ENCODE measurements at regions not wholly inside any gene's neighbourhood (a gene's known extent, or its start where the extent isn't known, plus 50 kb on each side); places are given as distances from the start of the nearest gene placed in this dataset.
"Not testable (repeated sequence)": the region's sequence is repeated elsewhere in the genome, so short reads cannot be mapped to it uniquely, and the experiment has no call there.

DNA sequence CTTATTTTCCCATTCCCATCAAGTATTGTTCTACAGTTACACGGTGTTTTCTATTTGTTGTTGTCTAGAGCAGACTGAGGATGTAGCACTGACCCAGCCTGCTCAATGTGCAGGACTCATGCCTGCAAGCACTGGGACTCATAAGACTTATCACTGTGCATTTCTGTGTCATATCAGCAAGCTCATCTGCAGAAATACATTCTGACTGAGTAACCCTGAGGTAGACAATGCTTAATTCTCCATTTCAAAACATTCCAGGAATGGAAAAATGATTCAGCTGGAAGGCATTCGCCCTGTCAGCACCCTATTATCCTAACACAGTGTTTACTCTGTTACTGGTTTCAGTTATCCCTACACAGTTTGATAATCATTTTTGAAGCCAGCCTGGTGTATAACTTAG, 2506.4 kb downstream of the PCDH9 start:
- no peak for DNase-seq

DNA sequence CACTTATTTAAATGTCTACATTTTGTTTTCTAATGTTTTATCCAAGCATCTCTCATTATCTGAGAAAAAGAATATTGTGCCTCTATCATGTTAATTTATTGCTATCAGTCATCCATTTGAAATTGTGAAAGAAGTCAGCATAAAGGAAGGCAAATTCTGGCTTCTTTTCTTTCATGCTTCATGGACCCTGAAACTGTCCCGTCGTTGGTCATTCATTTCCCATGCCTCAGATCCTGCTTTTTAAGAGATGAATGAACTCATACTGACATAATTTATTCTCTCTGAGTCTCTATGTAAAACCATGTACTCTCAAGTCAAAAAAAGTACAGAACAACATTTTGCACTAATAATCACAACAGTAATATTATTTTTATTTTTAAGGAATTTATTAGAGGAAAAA, 2512.0 kb downstream of the PCDH9 start:
- DNase-seq, result no peak

DNA sequence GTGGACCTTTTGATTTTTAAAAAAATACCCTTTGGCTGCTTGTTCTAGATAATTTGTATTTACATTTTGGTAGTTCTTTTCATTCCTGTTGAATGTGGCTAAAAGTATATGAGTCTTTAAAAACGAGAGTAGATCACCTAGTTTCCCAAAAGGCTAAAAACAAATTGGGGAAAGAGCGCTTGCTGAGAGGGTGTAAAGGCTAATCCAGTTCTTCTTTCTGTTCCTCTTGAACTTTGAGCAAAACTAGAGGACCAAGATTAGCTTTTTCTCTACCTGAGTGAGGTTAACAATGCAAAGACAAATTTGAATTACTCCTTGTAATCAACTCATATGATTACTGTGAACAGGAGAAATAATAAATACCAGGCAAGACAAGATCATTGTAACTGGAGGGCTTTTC, 2513.2 kb downstream of the PCDH9 start:
- no peak for DNase-seq

DNA sequence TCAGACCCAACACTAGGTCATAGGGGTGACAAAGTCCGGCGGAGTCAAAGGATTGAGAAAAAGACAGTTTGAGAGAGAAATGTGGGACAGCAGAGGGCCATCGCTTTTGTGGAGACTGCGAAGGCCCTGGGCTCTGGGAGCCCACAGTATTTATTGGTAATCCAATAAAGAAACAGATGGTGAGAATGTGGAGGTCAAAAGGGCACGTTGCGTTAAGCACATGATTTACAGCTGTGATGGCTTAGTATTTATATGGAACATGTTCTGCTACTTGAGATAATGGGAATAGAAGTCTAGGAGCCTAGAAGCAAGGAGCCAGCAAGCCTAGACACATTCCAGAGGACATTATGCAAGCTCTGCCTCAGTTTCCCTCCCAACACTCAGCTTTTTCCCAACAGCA, 2521.1 kb downstream of the PCDH9 start:
- no peak for DNase-seq

DNA sequence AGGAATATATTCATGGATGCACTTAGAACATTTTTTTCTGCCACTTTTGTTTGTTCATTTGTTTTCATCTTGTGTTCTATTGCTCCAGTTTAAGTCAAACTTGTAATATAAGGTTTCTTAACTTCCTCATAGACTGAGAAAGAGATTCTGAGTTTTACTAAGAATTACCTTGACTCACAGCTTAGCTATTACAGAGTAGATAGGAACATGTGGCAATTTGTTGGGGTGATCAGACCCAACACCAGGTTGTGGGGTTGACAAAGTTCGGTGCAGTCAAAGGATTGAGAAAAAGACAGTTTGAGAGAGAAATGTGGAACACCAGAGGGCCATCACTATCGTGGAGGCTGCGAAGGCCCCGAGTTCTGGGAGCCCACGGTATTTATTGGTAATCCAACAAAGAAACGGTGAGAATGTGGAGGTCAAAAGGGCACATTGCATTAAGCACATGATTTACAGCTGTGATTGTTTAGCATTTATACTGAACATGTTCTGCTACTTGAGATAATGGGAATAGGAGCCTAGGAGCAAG, 2526.0 kb downstream of the PCDH9 start:
- DNase-seq, result no peak

DNA sequence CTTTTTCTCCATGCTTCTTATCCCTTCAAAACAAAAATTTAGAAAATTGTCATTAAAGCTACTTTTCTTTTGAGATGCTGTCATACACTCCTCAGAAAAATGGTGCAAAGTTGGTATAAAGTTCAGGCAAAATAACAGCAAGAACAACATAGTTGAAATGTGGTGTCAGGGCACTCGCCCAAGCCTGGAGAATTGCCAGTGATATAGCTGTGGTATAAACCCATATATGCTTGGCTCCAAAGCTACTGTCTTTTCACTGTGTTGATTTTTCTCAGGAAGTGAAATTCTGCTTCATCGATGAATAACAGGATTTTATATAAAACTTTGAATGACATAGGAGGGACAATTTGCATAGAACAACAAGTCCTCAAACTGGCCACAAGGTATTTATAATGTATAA, 2532.9 kb downstream of the PCDH9 start:
- DNase-seq, result no peak

DNA sequence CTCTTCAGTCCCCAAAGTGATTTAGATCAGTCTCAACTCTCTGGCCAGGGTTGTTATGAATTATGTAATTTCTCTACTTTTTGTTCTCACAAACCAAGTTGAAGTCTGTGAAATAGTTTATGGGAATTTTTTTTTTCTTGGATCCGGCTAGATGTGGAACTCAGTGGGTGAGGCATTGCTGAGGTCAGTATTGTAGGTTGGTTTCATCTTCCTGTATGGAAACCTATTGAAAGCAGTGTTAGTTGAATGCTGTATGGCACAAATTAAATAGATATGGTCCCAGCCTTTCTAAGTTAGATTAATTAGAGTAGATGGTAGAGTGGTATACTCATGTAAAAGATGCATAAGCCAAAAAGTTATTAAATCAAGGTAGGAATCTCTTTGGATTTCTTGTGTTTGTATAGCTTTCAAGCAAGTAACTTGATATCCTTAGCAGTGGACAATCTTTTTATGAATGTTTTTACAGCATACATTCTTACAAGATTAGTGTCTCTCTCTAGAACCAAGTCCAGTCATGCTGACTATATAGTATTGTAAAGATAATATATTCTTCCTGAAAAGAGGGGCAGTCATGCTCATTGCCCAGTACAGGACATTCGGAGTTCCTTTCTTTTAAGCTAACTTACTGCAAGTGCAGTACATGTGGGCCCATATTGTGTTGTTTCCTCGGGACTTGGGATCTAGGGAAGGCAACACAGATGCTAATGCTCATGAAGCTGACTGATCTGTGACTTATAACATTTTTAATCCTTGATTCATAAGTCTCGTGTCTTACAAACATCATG, 2541.1 kb downstream of the PCDH9 start:
- DNase-seq, result no peak

DNA sequence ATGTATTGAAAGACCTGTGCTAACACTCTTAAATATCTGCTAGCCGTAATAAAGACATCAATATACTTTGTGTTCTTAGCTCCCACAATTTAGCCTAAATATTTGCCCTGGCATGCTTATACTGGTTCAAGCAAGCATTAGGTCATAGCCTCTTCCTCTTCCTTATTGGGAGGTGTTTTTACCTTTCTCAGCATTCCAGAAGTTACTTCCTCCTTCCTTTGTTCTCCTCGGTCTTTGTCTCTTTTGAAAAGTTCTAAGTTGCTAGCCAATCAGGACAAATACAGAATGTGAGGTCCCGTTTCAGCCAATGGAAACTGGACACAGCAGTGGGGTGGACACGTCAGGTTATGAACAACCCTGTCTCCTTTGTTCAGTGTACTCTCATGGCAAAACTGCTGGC, 2543.6 kb downstream of the PCDH9 start:
- DNase-seq, result not testable (repeated sequence)

DNA sequence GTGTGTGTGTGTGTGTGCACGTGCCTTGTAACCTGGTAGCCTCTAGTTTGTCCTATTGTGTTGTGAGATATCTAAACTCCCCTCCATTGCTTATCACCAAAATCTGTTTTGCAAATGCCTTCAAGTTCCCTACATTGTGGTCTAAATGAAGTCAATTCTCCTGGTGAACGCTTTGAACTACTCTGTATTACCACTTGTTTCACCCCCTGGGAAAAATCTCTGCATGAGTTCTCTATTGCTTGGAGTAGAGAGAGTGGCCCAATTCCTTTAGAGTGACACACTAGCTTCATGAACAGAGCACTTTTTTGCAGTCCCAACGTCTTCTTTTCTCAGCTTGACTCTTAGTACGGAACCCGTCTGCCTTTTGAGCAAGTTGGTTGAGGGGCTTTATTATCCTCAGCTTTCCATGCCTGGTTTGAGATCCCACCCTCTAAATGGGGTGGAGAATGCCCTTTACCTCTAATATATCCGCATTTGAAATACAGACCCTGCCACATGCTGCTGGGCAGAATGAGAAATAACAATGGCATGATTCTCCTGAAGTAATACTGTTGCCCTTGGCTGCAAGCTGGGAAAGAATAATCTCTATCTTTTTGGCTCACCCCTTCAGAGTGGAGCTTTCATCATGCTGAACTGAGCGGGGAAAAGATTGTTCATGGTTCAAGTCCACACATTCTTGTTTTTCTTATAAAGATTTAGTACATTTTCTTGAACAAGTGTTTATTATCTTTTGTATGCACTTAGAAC, 2545.3 kb downstream of the PCDH9 start:
- DNase-seq, result no peak

DNA sequence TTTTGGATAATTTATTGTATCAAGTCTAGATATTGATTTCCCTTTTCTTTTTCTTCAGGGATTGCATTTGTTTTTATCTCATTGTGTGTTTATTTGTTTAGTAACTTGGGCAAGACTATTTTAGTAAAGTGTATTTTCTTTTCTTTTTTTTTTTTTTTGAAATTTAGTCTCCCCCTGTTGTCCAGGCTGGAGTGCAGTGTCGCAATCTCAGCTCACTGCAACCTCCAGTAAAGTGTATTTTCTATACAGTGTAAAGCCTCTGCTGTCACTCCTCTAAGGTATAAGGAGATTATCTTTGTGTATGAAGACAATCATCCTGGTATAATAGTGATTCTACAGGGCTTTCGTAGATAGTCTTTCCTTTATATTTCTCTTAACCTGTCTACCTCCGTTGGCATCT, 2546.0 kb downstream of the PCDH9 start:
- no peak for DNase-seq

DNA sequence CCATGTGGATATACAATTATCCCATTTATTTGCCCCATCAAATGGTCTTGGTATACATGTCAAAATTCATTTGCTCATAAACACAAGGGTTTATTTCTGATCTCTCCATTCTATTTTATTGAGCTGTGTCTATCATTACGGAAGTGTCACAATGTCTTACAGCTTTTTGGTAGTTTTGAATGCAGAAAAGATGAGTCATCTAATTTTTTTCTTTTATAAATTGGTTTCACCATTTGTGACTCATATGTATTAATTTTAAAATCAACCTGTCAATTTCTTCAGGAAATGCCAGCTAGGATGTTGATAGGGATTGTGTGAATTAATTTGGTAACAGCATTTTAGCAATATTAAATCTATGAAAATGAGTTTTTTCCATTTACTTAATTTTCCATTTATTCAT, 2549.4 kb downstream of the PCDH9 start:
- no peak for DNase-seq

DNA sequence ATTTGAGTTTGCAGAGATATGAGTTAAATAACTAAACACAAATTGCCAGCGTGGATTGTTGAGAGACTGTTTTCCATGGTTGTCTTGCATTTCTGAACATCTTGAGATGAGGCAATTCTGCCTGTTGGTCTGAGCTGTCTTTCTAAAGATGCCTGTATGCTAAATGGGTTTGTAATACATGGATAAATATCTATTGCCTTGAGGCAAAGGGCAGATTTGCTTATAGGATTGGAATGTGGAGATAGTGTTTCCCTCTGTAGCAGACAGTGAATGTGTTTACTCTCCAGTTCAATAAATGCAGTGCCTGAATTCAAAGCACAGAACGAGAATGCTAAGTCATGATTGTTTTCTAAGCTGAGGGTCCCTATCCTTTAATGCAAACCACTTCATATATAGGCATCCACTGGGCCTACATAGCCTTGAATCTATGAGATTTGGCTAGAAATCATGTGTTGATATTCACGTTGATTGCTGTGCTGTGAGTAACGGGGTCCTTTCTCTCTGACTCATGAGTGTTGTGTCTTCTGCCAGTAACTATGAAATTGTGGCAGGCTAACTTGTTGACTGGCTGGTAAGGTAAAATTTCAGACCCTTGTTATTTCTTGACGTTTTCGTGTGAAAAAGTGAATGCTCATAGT, 2554.8 kb downstream of the PCDH9 start:
- DNase-seq, result no peak

DNA sequence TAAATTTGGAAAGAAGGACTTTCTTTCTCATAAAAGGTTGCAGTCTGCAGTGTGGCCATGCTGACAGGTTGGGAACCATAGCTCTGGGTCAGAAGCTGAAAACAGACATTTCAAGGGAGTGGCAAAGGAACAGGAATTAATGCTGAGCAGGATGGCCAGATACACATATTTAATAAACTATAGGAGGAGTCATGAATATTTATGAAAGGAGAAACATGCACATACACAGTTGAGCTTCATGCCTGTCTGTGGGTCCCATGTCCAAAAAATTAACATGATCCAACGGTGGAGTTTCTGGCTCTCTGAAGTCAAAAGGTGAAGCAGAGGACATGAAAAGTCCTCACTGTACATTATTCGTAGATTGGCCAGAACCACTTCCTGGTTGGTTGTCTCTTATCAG, 2556.0 kb downstream of the PCDH9 start:
- DNase-seq, result no peak

DNA sequence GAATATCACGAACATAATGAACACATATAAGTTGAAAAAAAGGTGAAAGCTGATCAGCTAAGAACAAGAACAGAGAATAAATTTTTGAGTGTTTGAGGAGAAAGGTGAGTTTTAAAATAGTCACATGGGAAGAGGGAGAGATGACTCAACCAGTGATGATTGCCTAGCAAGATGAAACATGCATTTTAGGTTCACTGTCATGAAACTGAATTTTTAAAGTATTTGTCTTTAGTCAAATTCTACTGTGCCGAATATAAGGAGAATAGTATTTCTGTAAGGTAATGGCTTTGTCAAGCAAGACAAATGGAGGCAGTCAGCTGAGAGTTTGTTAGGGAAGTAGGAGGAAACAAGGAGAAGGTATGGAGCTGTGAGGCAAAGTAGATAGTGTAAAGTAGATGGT, 2557.4 kb downstream of the PCDH9 start:
- DNase-seq, result no peak

DNA sequence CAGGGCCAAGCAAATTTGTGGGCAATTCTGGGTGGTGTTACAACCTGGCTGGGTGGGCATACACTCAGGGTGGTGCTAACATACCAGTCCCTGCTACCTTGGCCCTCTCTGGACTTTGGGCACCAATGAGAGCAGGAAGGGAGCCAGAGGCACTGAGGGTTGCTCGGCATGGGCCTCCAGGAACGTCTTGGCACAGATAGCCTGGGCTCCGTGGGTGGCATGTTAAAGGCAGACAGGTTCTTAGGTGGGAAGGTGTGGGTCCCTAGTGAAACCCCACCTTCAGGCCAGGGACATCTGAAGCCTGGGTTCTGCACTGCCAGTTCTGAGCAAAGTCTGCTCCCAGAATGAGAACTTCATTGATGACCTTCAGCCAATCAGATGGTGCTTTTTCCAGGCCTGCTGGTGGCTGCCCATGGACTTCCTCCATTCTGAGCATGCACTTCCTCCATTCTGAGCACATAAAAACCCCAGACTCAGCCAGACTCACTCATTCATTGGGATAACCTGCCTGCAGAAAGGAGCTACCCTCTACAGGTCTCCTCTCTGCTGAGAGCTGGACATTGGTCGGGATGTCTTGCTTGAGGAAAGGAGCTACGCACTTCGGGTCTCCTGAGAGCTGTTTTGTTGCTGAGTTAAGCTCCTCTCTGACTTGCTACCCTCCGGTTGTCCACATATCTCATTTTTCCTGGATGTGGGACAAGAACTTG, 2567.1 kb downstream of the PCDH9 start:
- no peak for DNase-seq

DNA sequence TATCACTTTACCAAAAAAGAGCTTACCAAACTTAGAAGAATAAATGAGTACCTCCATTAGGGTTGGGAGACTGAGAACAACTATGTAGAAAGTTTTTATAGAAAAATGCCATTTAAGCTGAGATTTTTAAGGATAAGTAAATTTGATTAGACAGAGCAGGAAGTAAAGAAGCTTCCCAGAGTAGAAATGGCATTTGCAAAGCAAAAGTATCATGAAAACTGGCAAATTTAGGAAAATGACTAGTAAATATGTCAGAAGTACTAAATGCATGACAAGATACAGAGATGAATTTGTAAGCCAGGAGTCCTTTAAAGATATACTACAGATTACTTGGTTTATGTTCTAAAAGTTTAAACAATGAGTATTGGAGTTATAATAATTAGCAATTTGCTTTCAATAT, 2581.8 kb downstream of the PCDH9 start:
- no peak for DNase-seq

DNA sequence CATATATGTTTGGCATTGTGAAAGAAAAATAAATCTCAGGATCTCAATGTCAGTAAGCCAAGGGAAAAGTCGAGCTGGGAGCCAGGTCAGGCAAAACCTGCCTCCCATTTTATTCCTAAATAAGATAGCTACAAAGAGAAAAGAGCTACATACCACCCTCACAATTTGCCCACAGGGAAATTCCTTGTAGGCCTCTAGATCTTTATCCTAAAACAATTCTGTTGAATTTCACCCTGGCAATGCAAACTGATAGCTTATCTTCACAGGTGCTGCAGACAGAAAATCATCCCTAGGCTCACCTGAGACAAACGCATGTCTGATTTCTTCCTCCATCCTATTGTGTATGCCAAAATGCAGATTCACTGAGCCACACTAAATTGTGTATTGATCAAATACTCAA, 2587.1 kb downstream of the PCDH9 start:
- DNase-seq, result no peak

DNA sequence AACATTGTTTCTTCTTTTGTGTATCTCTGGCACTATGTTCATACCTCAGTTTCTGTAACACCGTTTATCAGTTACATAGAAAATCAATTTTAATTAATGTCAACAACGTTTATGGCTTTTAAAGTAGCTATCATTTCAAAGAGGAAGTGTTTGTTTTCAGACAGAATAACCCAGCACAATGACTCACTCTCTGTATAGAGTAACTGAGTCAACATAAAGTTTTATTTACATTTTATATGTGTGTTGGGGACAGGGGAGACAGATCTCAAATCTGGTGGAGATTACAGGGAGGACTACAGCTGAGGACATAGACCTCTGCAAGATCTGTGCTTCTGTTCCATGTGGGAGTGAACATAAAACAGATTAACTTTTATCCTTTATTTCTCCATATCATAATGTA, 2590.1 kb downstream of the PCDH9 start:
- no peak for DNase-seq

DNA sequence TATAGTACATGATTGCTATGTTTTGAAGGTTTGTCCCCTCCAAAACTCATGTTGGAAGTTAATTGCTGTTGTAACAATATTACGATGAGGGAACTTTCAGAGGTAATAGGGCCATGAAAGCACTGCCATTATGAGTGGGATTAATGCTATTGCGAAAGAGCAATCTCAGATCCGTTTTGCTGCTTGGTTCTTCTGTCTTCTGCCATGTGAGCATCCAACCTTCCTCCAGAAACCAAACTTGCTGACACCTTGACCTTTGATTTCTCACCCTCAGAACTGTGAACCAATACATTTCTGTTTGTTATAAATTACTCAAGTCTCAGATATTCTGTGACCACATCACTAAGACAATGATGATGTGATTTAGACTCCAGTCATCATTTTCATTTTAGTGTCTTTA, 2590.9 kb downstream of the PCDH9 start:
- DNase-seq, result no peak

DNA sequence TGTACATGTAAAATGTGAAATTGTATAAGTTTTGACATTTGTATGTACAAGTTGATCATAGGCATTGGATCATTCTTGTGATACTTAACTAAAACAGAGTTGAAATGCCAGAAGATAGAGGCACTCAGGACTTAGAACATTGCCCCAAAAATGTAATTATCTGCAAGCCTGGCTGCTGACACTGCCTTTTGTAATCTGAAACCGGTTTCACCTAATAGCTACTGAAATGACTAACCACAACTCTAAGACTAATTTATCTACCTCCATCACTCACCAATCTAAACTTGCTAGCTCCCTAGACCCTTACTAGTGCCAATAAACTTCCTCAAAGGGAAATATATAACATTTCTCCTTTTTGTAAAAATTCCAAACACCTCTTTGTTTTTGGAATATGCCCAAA, 2596.2 kb downstream of the PCDH9 start:
- no peak for DNase-seq

DNA sequence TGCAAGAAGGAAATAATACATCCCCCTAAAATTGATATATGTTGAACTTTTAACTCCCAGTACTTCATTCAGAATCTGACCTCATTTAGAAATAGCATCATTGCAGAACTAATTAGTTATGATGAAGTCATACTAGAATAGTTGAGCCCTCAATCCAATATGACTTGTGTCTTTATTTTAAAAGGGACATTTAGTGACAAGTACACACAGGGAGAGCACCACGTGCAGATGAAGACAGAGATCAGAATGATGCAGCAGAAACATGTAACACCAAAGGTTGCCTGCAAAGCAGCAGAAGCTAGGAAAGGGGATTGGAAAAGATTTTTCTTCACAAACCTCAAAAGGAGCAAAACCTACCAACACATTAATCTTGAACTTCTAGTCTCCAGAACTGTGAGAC, 2602.5 kb downstream of the PCDH9 start:
- DNase-seq, result no peak

DNA sequence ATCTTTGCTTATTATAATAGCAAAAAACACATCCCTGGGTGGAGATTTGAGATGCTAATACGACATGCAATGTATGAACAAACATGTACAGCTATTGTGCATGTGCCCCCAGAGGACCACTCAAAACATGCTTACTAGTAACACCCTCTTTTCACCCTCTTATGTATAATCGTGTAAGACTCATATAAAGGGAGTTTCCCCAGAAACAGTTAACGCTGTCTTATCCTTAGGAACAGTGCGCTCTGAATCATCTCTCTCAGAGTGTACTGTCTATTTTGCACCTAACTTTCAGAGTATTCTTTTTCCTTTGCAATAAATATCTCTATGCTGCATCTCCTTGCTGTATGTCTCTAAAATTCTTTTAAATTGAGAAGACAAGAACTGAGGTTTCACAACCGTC, 2604.0 kb downstream of the PCDH9 start:
- no peak for DNase-seq

DNA sequence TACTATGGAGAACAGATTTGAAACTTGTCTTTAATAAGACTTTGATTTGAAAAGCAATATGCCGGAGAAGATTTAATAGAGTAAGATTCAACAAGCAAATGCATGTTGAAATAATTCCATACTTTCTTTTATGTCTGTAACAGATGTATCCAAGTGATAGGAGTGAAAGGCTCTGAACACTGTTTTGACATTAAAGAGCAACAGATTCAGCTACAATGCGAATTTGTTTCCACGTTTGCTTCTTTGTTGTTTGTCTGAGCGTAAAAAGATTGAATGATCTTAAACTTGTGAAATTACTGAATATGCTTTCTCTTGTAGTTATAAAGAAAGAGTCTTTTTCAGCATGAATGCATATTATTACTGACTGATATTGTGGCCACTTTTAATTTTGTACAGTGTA, 2612.9 kb downstream of the PCDH9 start:
- DNase-seq, result no peak

All from bone marrow (tissue), 2 donors.